ENCODE measurements at regions not wholly inside any gene's neighbourhood (a gene's known extent, or its start where the extent isn't known, plus 50 kb on each side); places are given as distances from the start of the nearest gene placed in this dataset.

DNA sequence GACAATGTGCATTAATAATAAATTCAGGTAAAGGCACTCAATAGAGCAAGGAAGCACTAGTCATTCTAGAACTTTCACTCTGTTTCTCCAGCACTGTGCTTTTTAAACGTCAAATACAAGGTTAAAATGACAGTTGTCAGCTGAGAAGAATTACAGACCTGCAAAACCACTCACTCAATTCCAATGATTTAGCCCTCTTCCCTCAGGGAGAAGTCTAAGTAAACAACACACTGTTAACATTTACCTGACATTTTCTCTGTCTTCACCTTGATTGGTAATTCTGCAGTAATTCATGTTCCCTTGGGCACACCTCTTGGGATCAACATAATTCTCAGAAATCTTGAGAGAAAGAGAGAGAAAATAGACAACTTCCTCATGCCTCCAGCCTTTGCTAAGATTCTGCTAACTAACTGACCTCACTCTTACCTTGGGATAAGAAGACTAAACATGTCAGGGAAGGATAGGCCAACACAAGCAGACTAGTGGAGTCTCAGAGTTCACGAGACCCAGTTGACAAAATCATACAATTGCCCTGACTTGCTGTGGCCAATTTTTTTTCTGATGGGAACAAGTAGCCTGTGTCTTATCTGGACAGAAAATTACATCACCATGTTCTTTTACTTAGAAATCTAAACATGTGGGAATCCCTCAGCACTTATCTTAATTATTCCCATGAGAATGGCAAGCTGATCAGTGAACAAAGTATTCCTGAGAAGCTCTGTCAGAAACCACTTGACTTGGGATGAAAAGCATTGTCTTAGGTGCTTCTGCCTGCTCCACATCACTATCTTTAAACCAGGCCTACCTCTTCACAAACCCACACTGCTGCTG lies 516.8 kb upstream of the FAT3 start:
- TF ChIP-seq, protein P1, sequence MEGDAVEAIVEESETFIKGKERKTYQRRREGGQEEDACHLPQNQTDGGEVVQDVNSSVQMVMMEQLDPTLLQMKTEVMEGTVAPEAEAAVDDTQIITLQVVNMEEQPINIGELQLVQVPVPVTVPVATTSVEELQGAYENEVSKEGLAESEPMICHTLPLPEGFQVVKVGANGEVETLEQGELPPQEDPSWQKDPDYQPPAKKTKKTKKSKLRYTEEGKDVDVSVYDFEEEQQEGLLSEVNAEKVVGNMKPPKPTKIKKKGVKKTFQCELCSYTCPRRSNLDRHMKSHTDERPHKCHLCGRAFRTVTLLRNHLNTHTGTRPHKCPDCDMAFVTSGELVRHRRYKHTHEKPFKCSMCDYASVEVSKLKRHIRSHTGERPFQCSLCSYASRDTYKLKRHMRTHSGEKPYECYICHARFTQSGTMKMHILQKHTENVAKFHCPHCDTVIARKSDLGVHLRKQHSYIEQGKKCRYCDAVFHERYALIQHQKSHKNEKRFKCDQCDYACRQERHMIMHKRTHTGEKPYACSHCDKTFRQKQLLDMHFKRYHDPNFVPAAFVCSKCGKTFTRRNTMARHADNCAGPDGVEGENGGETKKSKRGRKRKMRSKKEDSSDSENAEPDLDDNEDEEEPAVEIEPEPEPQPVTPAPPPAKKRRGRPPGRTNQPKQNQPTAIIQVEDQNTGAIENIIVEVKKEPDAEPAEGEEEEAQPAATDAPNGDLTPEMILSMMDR (conservative IDR thresholded peaks at IDR 0.05; ENCODE audit: low read depth, low read length), result no peak
- TF ChIP-seq EZH2 (IDR thresholded peaks at IDR 0.05; ENCODE audit: borderline replicate concordance, low read depth, low read length, poor library complexity, severe bottlenecking), result no peak
